ENCODE measurements at regions not wholly inside any gene's neighbourhood (a gene's known extent, or its start where the extent isn't known, plus 50 kb on each side); places are given as distances from the start of the nearest gene placed in this dataset.
A peak's percentile ranks its signal among the peaks of the same experiment; 100 is the strongest.
"Not testable (repeated sequence)": the region's sequence is repeated elsewhere in the genome, so short reads cannot be mapped to it uniquely, and the experiment has no call there.

DNA sequence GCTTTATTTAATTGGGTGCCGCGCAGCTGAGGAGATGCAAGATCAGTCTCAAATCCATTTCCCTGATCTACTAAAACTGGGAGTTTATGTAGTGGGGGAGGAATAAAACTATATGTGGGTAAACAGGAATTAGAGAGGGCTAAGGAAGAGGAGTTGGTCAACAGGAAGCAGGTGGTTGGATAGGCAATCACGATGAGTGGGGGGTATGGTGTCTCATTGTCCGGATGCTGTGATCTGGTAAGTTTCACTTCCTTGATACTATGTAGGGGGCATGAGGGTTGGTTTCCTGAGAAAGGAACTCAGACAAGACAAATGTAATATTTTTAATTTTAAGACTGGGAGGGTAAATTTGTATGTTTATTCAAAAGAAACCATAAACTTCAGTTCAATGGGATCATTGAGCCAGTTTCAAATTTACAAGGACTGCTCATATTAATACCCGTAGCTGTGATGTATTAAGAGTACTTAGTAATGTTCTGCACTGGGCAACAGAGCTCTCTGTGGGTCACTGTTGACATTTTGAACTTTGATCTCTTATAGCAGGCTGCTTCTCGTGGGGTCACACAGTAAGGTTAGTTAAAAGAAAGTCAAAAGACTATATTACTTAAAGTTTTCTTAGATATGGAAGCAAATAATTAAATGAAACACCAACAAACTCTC is 786.2 kb upstream of the FBXO33 start:
- H3K27ac Mint-ChIP-seq = peak overlapping the region in 1 of 7 donors; percentile 16
- no peak overlapping the region for H3K27ac ChIP-seq (ENCODE audit: low read depth in 1 of 2, low read length in 2 of 2)
- TF ChIP-seq, protein P1, sequence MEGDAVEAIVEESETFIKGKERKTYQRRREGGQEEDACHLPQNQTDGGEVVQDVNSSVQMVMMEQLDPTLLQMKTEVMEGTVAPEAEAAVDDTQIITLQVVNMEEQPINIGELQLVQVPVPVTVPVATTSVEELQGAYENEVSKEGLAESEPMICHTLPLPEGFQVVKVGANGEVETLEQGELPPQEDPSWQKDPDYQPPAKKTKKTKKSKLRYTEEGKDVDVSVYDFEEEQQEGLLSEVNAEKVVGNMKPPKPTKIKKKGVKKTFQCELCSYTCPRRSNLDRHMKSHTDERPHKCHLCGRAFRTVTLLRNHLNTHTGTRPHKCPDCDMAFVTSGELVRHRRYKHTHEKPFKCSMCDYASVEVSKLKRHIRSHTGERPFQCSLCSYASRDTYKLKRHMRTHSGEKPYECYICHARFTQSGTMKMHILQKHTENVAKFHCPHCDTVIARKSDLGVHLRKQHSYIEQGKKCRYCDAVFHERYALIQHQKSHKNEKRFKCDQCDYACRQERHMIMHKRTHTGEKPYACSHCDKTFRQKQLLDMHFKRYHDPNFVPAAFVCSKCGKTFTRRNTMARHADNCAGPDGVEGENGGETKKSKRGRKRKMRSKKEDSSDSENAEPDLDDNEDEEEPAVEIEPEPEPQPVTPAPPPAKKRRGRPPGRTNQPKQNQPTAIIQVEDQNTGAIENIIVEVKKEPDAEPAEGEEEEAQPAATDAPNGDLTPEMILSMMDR (IDR thresholded peaks at IDR 0.05) = no peak

DNA sequence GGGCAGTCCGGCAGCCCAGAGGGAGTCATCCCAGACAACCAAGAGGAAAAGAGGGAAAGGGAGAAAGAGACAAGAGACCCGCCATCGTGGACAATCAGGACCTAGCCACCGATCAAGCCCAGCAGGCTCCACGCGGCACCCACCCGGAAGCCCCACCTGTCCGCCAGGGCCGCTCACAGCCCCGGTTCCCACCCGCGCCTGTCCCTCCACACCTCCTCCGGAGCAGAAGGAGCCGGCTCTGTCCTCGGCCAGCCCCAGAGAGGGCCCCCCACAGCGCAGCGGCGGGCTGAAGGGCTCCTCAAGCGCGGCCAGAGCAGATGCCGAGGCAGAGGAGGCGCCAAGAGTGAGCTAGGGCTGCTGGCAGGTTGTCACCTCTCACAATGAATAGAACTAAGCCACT is 784.7 kb upstream of the FBXO33 start:
- H3K36me3 Mint-ChIP-seq = no peaks in the 10 kb centered on the region
- Histone ChIP-seq H3K4me3 (replicated peaks in 1 of 3; ENCODE audit: low read depth in 2 of 3, low read length in 3 of 3) (no peak overlapping the region), H2AFZ (ENCODE audit: insufficient read depth, low read depth, low read length, poor library complexity, severe bottlenecking) (no peak overlapping the region), H3K36me3 (replicated peaks in 1 of 2; ENCODE audit: control insufficient read depth in 1 of 2, insufficient read depth in 2 of 2, low read length in 2 of 2) (no peaks in the 10 kb centered on the region), H3K27ac (ENCODE audit: low read depth in 1 of 2, low read length in 2 of 2) (no peak overlapping the region), H4K20me1 (ENCODE audit: insufficient read depth, low read length) (no peaks in the 10 kb centered on the region), H3K4me1 (ENCODE audit: control insufficient read depth in 1 of 2, insufficient read depth in 2 of 2, low read length in 2 of 2) (no peaks in the 10 kb centered on the region), H3K79me2 (ENCODE audit: insufficient read depth, low read length) (no peaks in the 10 kb centered on the region), H3K9me3 (replicated peaks in 1 of 2; ENCODE audit: control insufficient read depth in 1 of 2, insufficient read depth in 1 of 2, low read length in 2 of 2) (peaks cover 18 to 21% of the 10 kb centered on the region in 2 donors), H3K4me2 (replicated peaks; ENCODE audit: extremely low read depth, low read length, poor library complexity, severe bottlenecking) (no peak overlapping the region), H3K27me3 (ENCODE audit: control insufficient read depth in 2 of 2, insufficient read depth in 2 of 2, low read length in 2 of 2) (no peaks in the 10 kb centered on the region), H3K9ac (ENCODE audit: insufficient read depth, low read length, poor library complexity, severe bottlenecking) (no peak overlapping the region)
- TF ChIP-seq, protein P1 (IDR thresholded peaks at IDR 0.05) = no peak
- DNase-seq = no peak
- H3K27me3 Mint-ChIP-seq (ENCODE audit: low read depth in 3 of 3) = peaks cover 0 to 2% (median 0%) of the 10 kb centered on the region in 3 donors
- intact Hi-C loops (cut with micrococcal nuclease) = no loop called here
- WGBS (ENCODE audit: insufficient coverage) = 95% methylated on average over 13 of the region's 22 CpGs
- peaks cover 3% of the 10 kb centered on the region for H3K4me1 Mint-ChIP-seq
- H3K27ac Mint-ChIP-seq = no peak overlapping the region
- H3K4me3 Mint-ChIP-seq = no peak overlapping the region
- H3K9me3 Mint-ChIP-seq = peaks cover 6 to 29% (median 16%) of the 10 kb centered on the region in 7 donors

More for the DNA sequence above, 786.2 kb upstream of the FBXO33 start:
- H3K27me3 ChIP-seq (ENCODE audit: control insufficient read depth in 2 of 2, insufficient read depth in 2 of 2, low read length in 2 of 2) = no peaks in the 10 kb centered on the region
- no peaks in the 10 kb centered on the region for H3K79me2 ChIP-seq (ENCODE audit: insufficient read depth, low read length)
- no peaks in the 10 kb centered on the region for H3K36me3 ChIP-seq (replicated peaks in 1 of 2; ENCODE audit: control insufficient read depth in 1 of 2, insufficient read depth in 2 of 2, low read length in 2 of 2)
- no CpG with 5 or more reads among the region's 6 CpGs for WGBS (ENCODE audit: insufficient coverage)
- H2AFZ ChIP-seq (ENCODE audit: insufficient read depth, low read depth, low read length, poor library complexity, severe bottlenecking) = no peak overlapping the region
- H3K4me3 ChIP-seq (replicated peaks in 1 of 3; ENCODE audit: low read depth in 2 of 3, low read length in 3 of 3) = no peak overlapping the region
- DNase-seq = no peak
- Mint-ChIP-seq H3K27me3 (ENCODE audit: low read depth in 3 of 3) (peaks cover 0 to 2% (median 0%) of the 10 kb centered on the region in 3 donors), H3K4me3 (no peak overlapping the region), H3K4me1 (peaks cover 3% of the 10 kb centered on the region), H3K9me3 (peaks cover 6 to 29% (median 16%) of the 10 kb centered on the region in 7 donors), H3K36me3 (no peaks in the 10 kb centered on the region)
- peaks cover 18 to 21% of the 10 kb centered on the region in 2 donors for H3K9me3 ChIP-seq (replicated peaks in 1 of 2; ENCODE audit: control insufficient read depth in 1 of 2, insufficient read depth in 1 of 2, low read length in 2 of 2)
- intact Hi-C loops (cut with micrococcal nuclease) = no loop called here
- no peak overlapping the region for H3K9ac ChIP-seq (ENCODE audit: insufficient read depth, low read length, poor library complexity, severe bottlenecking)
- no peaks in the 10 kb centered on the region for H3K4me1 ChIP-seq (ENCODE audit: control insufficient read depth in 1 of 2, insufficient read depth in 2 of 2, low read length in 2 of 2)
- H4K20me1 ChIP-seq (ENCODE audit: insufficient read depth, low read length) = no peaks in the 10 kb centered on the region
- no peak overlapping the region for H3K4me2 ChIP-seq (replicated peaks; ENCODE audit: extremely low read depth, low read length, poor library complexity, severe bottlenecking)

DNA sequence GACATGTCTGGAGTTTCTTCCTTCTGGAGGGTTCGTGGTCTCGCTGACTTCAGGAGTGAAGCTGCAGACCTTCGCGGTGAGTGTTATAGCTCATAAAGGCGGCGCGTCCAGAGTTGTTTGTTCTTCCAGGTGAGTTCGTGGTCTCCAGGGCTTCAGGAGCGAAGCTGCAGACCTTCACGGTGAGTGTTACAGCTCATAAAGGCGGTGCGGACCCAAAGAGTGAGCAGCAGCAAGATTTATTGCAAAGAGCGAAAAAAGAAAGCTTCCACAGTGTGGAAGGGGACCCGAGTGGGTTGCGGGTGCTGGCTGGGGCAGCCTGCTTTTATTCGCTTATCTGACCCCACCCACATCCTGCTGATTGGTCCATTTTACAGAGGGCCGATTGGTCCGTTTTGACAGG is 784.2 kb upstream of the FBXO33 start:
- H3K4me3 Mint-ChIP-seq; H3K79me2 ChIP-seq (ENCODE audit: insufficient read depth, low read length); H3K4me1 ChIP-seq (ENCODE audit: control insufficient read depth in 1 of 2, insufficient read depth in 2 of 2, low read length in 2 of 2); H3K9ac ChIP-seq (ENCODE audit: insufficient read depth, low read length, poor library complexity, severe bottlenecking); H3K36me3 Mint-ChIP-seq; DNase-seq; H2AFZ ChIP-seq (ENCODE audit: insufficient read depth, low read depth, low read length, poor library complexity, severe bottlenecking); H3K27ac ChIP-seq (ENCODE audit: low read depth in 1 of 2, low read length in 2 of 2); H3K4me3 ChIP-seq (replicated peaks in 1 of 3; ENCODE audit: low read depth in 2 of 3, low read length in 3 of 3); H3K4me1 Mint-ChIP-seq; H3K27me3 ChIP-seq (ENCODE audit: control insufficient read depth in 2 of 2, insufficient read depth in 2 of 2, low read length in 2 of 2); H3K27me3 Mint-ChIP-seq (ENCODE audit: low read depth in 3 of 3); H3K36me3 ChIP-seq (replicated peaks in 1 of 2; ENCODE audit: control insufficient read depth in 1 of 2, insufficient read depth in 2 of 2, low read length in 2 of 2); H3K27ac Mint-ChIP-seq; H3K4me2 ChIP-seq (replicated peaks; ENCODE audit: extremely low read depth, low read length, poor library complexity, severe bottlenecking); H4K20me1 ChIP-seq (ENCODE audit: insufficient read depth, low read length); intact Hi-C loops (cut with micrococcal nuclease): not testable (repeated sequence)
- peaks cover 18 to 21% of the 10 kb centered on the region in 2 donors for H3K9me3 ChIP-seq (replicated peaks in 1 of 2; ENCODE audit: control insufficient read depth in 1 of 2, insufficient read depth in 1 of 2, low read length in 2 of 2)
- WGBS (ENCODE audit: insufficient coverage) = 91% methylated on average over 12 of the region's 18 CpGs
- peaks cover 6 to 29% (median 16%) of the 10 kb centered on the region in 7 donors for H3K9me3 Mint-ChIP-seq
